Trophoblast cell (in vitro differentiated cells and primary cell): ENCODE measurements at regions not wholly inside any gene's neighbourhood (a gene's known extent, or its start where the extent isn't known, plus 50 kb on each side); places are given as distances from the start of the nearest gene placed in this dataset.

ENCODE experiments used
- DNase-seq, 2 donors: peaks; one replicate each; pipeline ENCODE4 v3.0.0-alpha.2; 2016
- H2AFZ ChIP-seq: 2 replicates; pipeline ENCODE4 v1.6.1; 2013; ENCODE audit warnings: low read length, moderate library complexity, mild to moderate bottlenecking; ENCODE audit not compliant: insufficient read depth, poor library complexity
- H2AK5ac ChIP-seq: 2 replicates; pipeline ENCODE4 v1.6.1; 2013; ENCODE audit warnings: mild to moderate bottlenecking, low read length
- H2BK120ac ChIP-seq: 2 replicates; pipeline ENCODE4 v1.6.1; 2013; ENCODE audit warnings: low read length, mild to moderate bottlenecking, moderate library complexity; ENCODE audit not compliant: insufficient read depth, poor library complexity
- H2BK12ac ChIP-seq: 2 replicates; pipeline ENCODE4 v1.6.1; 2013; ENCODE audit warnings: mild to moderate bottlenecking, low read length, moderate library complexity
- H2BK5ac ChIP-seq: 2 replicates; pipeline ENCODE4 v1.6.1; 2013; ENCODE audit warnings: low read length, low read depth, moderate library complexity, mild to moderate bottlenecking; ENCODE audit not compliant: poor library complexity
- H3K14ac ChIP-seq: 2 replicates; pipeline ENCODE4 v1.6.1; 2013; ENCODE audit warnings: mild to moderate bottlenecking, low read length
- H3K18ac ChIP-seq: 2 replicates; pipeline ENCODE4 v1.6.1; 2013; ENCODE audit warnings: mild to moderate bottlenecking, low read length
- H3K23ac ChIP-seq: 2 replicates; pipeline ENCODE4 v1.6.1; 2013; ENCODE audit warnings: low read length
- H3K27ac ChIP-seq: 2 replicates; pipeline ENCODE4 v1.5.1; 2013; ENCODE audit warnings: low read depth, mild to moderate bottlenecking, inconsistent platforms, low read length, moderate library complexity
- H3K27me3 ChIP-seq: 2 replicates; pipeline ENCODE4 v1.6.1; 2013; ENCODE audit warnings: inconsistent platforms, mild to moderate bottlenecking, low read length, moderate library complexity; ENCODE audit not compliant: insufficient read depth
- H3K36me3 ChIP-seq, 2 experiments: 1 replicate in 1 of 2; 2 replicates in 1 of 2; pipeline ENCODE4 v1.6.1; 2013; ENCODE audit warnings: low read length in 2 of 2, mild to moderate bottlenecking in 2 of 2, moderate library complexity in 1 of 2; ENCODE audit not compliant: insufficient read depth in 2 of 2, control insufficient read depth in 1 of 2
- H3K4ac ChIP-seq: 2 replicates; pipeline ENCODE4 v1.6.1; 2013; ENCODE audit warnings: low read depth, mild to moderate bottlenecking, low read length, moderate library complexity
- H3K4me1 ChIP-seq, 2 experiments: 1 replicate in 1 of 2; 2 replicates in 1 of 2; pipeline ENCODE4 v1.6.1; 2013; ENCODE audit warnings: low read length in 2 of 2, mild to moderate bottlenecking in 2 of 2, moderate library complexity in 1 of 2; ENCODE audit not compliant: insufficient read depth in 2 of 2, control insufficient read depth in 1 of 2
- H3K4me2 ChIP-seq: 2 replicates; pipeline ENCODE4 v1.6.1; 2013; ENCODE audit warnings: inconsistent platforms, mild to moderate bottlenecking, low read length, moderate library complexity
- H3K4me3 ChIP-seq: 2 replicates; pipeline ENCODE4 v1.5.1; 2013; ENCODE audit warnings: mild to moderate bottlenecking, low read depth, low read length, inconsistent platforms
- H3K79me1 ChIP-seq: one replicate; pipeline ENCODE4 v1.6.1; 2013; ENCODE audit warnings: low read length
- H3K79me2 ChIP-seq: 2 replicates; pipeline ENCODE4 v1.6.1; 2013; ENCODE audit warnings: low read length, mild to moderate bottlenecking; ENCODE audit not compliant: control insufficient read depth, insufficient read depth, poor library complexity
- H3K9ac ChIP-seq: 2 replicates; pipeline ENCODE4 v1.6.1; 2013; ENCODE audit warnings: mild to moderate bottlenecking, low read length
- H3K9me3 ChIP-seq: 2 replicates; pipeline ENCODE4 v1.6.1; 2013; ENCODE audit warnings: low read depth, mild to moderate bottlenecking, control low read depth, inconsistent platforms, low read length; ENCODE audit not compliant: insufficient read depth
- H4K12ac ChIP-seq: 2 replicates; pipeline ENCODE4 v1.6.1; 2013; ENCODE audit warnings: low read depth, mild to moderate bottlenecking, low read length, moderate library complexity
- H4K8ac ChIP-seq: 2 replicates; pipeline ENCODE4 v1.6.1; 2013; ENCODE audit warnings: low read depth, mild to moderate bottlenecking, low read length, moderate library complexity
- H4K91ac ChIP-seq: one replicate; pipeline ENCODE4 v1.6.1; 2013; ENCODE audit warnings: low read depth, mild to moderate bottlenecking, low read length, moderate library complexity
- WGBS: extraction: QIAGEN DNeasy Blood & Tissue Kit; methylation state at CpG from one replicate; pipeline ENCODE4 v1.1.7; 2013; ENCODE audit warnings: missing lambda C conversion rate; ENCODE audit not compliant: insufficient read length, insufficient coverage; ENCODE audit errors: extremely low coverage; 5-methylcytosine and 5-hydroxymethylcytosine counted together

- Histone ChIP-seq H4K91ac (no peak overlapping the region), H3K23ac (no peak overlapping the region), H3K9me3 (peaks cover 7% of the 10 kb centered on the region), H3K27me3 (no peaks in the 10 kb centered on the region), H3K4me3 (no peak overlapping the region), H3K79me2 (no peaks in the 10 kb centered on the region), H2BK12ac (no peak overlapping the region), H3K27ac (no peak overlapping the region), H3K14ac (no peak overlapping the region), H4K8ac (no peak overlapping the region), H2BK5ac (no peak overlapping the region), H3K4ac (no peak overlapping the region), H3K9ac (no peak overlapping the region), H3K79me1 (no peaks in the 10 kb centered on the region), H3K4me2 (no peak overlapping the region), H3K4me1 (no peaks in the 10 kb centered on the region), H3K36me3 (no peaks in the 10 kb centered on the region), H2AFZ (no peak overlapping the region), H2AK5ac (no peak overlapping the region), H3K18ac (no peak overlapping the region), H2BK120ac (no peak overlapping the region), H4K12ac (no peak overlapping the region)
- WGBS: no CpG with 5 or more reads among the region's 2 CpGs
- no peak for DNase-seq
Observed at GRCh38 chr5:25618821-25619220, 974.0 kb upstream of the CDH10 start.

DNA sequence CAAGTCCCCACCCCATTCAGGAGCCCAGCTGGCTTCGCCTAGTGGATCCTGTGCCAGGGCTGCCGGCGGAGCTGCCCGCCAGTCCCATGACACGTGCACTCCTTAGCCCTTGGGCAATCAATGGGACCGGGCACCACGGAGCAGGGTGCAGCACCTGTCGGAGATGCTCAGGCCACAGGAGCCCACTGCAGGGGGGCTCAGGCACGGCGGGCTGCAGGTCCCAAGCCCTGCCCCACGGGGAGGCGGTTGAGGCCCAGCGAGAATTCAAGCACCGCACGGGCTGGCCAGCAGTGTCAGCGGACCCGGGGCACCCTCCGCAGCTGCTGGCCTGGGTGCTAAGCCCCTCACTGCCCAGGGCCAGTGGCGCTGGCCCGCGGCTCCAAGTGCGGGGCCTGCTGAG is 969.7 kb upstream of the CDH10 start:
- H3K23ac ChIP-seq: no peak overlapping the region
- no peaks in the 10 kb centered on the region for H3K36me3 ChIP-seq
- no peak overlapping the region for H3K4ac ChIP-seq
- DNase-seq: no peak
- H2BK5ac ChIP-seq: no peak overlapping the region
- H3K4me2 ChIP-seq: no peak overlapping the region
- no peak overlapping the region for H4K91ac ChIP-seq
- H2AK5ac ChIP-seq: no peak overlapping the region
- H3K27me3 ChIP-seq: no peaks in the 10 kb centered on the region
- no peak overlapping the region for H3K14ac ChIP-seq
- peaks cover 7% of the 10 kb centered on the region for H3K9me3 ChIP-seq
- H3K18ac ChIP-seq: no peak overlapping the region
- no peak overlapping the region for H3K4me3 ChIP-seq
- H2BK120ac ChIP-seq: no peak overlapping the region
- H2AFZ ChIP-seq: no peak overlapping the region
- no peak overlapping the region for H4K12ac ChIP-seq
- H2BK12ac ChIP-seq: no peak overlapping the region
- WGBS: no CpG with 5 or more reads among the region's 22 CpGs
- H3K79me2 ChIP-seq: no peaks in the 10 kb centered on the region
- H3K79me1 ChIP-seq: no peaks in the 10 kb centered on the region
- no peak overlapping the region for H3K27ac ChIP-seq
- no peak overlapping the region for H3K9ac ChIP-seq
- H4K8ac ChIP-seq: no peak overlapping the region
- no peaks in the 10 kb centered on the region for H3K4me1 ChIP-seq

- Histone ChIP-seq H4K12ac (no peak overlapping the region), H3K18ac (no peak overlapping the region), H3K9ac (no peak overlapping the region), H2AFZ (no peak overlapping the region), H3K4me1 (no peaks in the 10 kb centered on the region), H2BK12ac (no peak overlapping the region), H2AK5ac (no peak overlapping the region), H3K4me3 (no peak overlapping the region), H3K79me2 (no peaks in the 10 kb centered on the region), H4K91ac (no peak overlapping the region), H3K4ac (no peak overlapping the region), H3K4me2 (no peak overlapping the region), H2BK120ac (no peak overlapping the region), H3K14ac (no peak overlapping the region), H3K27ac (no peak overlapping the region), H4K8ac (no peak overlapping the region), H3K36me3 (no peaks in the 10 kb centered on the region), H3K27me3 (no peaks in the 10 kb centered on the region), H3K79me1 (no peaks in the 10 kb centered on the region), H3K23ac (no peak overlapping the region), H3K9me3 (no peaks in the 10 kb centered on the region), H2BK5ac (no peak overlapping the region)
- DNase-seq: no peak
- no CpG with 5 or more reads among the region's 1 CpG for WGBS
Observed at GRCh38 chr5:25604681-25605080, 959.9 kb upstream of the CDH10 start.

- Histone ChIP-seq H4K8ac (no peak overlapping the region), H3K18ac (no peak overlapping the region), H2AK5ac (no peak overlapping the region), H2AFZ (no peak overlapping the region), H3K4me2 (no peak overlapping the region), H3K4me1 (no peaks in the 10 kb centered on the region), H4K12ac (no peak overlapping the region), H3K9me3 (no peaks in the 10 kb centered on the region), H3K23ac (no peak overlapping the region), H3K36me3 (no peaks in the 10 kb centered on the region), H2BK120ac (no peak overlapping the region), H3K4ac (no peak overlapping the region), H3K4me3 (no peak overlapping the region), H3K27ac (no peak overlapping the region), H3K9ac (no peak overlapping the region), H3K14ac (no peak overlapping the region), H2BK5ac (no peak overlapping the region), H2BK12ac (no peak overlapping the region), H4K91ac (no peak overlapping the region), H3K79me2 (no peaks in the 10 kb centered on the region), H3K27me3 (no peaks in the 10 kb centered on the region), H3K79me1 (no peaks in the 10 kb centered on the region)
- no CpG with 5 or more reads among the region's 1 CpG for WGBS
- no peak for DNase-seq
Observed at GRCh38 chr5:25579111-25579510, 934.3 kb upstream of the CDH10 start.
